H1 (cell line): ENCODE measurements at regions not wholly inside any gene's neighbourhood (a gene's known extent, or its start where the extent isn't known, plus 50 kb on each side); places are given as distances from the start of the nearest gene placed in this dataset.

Source experiments
- POLR2A ChIP-seq, 2 experiments: IDR thresholded peaks; 1 replicate in 1 of 2; 2 replicates in 1 of 2; pipeline ENCODE4 v1.6.1; 2011; ENCODE audit warnings: low read depth in 2 of 2, low read length in 2 of 2, mild to moderate bottlenecking in 2 of 2; ENCODE audit errors: control extremely low read depth in 1 of 2
- SP2 ChIP-seq: IDR thresholded peaks from 2 replicates; pipeline ENCODE4 v1.6.1; 2012; ENCODE audit warnings: mild to moderate bottlenecking, low read length, inconsistent platforms
- TBP ChIP-seq: IDR thresholded peaks from 2 replicates; pipeline ENCODE4 v1.6.1; 2011; ENCODE audit warnings: low read depth, low read length, improper control_type of control experiment

GRCh38 chr4:123615901-123616300 lies 219.3 kb downstream of the SPRY1 start (continued):
- no peak for TF ChIP-seq TBP
- no peak for TF ChIP-seq SP2
- no peak for TF ChIP-seq POLR2A (IDR thresholded peaks at IDR 0.05; ENCODE audit: control extremely low read depth in 1 of 2, low read depth in 2 of 2, low read length in 2 of 2)
